ENCODE measurements at regions not wholly inside any gene's neighbourhood (a gene's known extent, or its start where the extent isn't known, plus 50 kb on each side); places are given as distances from the start of the nearest gene placed in this dataset.

DNA sequence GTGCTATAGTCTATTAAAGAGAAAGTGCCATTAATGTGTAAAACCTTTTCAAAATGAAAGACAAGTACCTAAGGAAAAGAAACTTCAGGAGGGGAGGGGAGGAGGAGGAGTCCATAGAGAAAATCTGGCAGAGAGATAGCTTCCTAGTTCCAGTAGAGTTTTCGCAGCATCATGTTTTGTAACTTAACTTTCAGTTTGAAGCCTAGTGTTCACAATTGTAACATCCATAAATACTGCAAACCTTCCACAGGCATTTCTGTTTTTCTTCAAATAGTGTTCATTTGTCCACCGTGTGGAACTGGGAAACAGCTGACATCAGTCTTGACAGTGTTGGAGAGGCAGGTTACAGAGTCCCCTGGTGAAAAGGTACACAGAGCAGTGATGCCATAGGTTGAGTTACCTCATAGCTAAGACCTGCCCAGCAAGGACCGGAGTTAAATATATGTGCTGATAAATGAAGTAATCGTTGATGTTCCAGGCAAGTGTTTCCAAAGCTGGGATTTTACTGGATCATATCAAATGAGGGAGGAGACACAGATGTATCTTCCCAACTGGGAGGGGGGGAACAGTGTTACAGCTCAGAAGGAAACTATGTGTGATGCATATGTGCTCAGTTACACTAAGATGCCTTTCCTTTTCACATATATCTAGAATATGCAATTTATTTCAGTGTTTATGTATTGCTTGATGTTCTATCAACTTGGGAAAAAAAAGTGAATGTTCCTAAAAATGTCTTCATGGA is 369.5 kb upstream of the FAM241A start:
- DNase-seq = no peak

DNA sequence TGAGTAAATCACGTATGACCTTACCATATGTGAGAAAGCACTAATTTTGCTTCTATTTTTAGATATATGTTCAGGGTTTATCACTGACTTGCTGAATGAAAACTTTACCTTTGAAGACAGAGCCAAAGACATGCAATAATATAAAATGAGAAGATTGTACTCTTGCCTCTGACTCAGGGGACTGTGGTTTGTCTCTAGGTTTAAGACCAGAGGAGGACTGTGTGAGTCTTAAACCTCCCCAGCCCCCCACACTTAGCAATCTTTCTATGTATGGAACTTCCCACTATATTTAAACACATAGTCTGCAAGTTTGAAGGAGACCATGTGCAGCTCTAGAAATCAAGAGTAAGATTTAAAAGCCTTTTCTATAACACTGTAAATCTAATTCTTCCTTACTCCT is 368.7 kb upstream of the FAM241A start:
- no peak for DNase-seq

DNA sequence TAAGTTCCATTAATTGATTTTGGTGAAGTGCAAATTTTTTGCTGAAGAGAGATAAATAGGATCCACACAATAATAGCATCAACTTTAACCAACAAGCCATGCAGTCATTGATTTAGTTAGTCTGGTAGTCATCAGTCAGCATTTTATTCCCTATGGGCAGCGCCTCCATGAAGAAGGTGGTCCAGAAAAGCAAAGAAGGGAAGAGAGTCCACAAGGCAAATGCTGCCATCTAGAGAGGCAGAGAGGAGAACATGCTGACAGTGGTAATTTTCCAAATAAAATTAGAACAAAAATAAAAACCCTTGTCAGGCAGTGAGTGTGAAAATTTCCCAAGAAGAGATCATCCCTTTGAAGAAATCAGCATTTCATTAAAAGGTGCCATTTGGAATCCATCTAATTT is 366.7 kb upstream of the FAM241A start:
- no peak for DNase-seq

- DNase-seq = no peak
These were observed 364.3 kb upstream of the FAM241A start for GRCh38 chr4:111780965-111781364.

DNA sequence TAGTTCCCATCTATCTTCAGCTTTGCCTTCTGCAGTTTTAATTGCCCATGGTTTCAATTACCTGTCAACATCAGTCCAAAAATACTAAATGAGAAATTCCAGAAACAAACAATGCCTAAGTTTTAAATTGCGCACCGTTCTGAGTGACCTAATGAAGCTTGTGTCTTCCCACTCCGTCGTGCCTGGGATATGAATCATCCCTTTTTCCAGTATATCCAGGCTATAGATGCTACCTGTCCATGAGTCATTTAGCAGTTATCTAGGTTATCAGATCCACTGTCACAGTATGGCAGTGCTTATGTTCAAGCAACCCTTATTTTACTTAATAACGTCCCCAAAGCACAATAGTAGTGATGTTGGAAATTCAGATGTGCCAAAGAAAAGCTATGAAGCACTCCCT is 363.6 kb upstream of the FAM241A start:
- DNase-seq = no peak

GRCh38 chr4:111788099-111788498 is 357.2 kb upstream of the FAM241A start:
- DNase-seq = no peak

GRCh38 chr4:111789901-111790640 is 355.2 kb upstream of the FAM241A start:
- DNase-seq = no peak

- no peak for DNase-seq
These were observed 352.6 kb upstream of the FAM241A start for GRCh38 chr4:111792632-111793031.

- no peak for DNase-seq
These were observed 351.7 kb upstream of the FAM241A start for GRCh38 chr4:111793433-111794091.

- DNase-seq = no peak
These were observed 347.6 kb upstream of the FAM241A start for GRCh38 chr4:111797455-111798163.

GRCh38 chr4:111798840-111799239 is 346.4 kb upstream of the FAM241A start:
- no peak for DNase-seq

- no peak for DNase-seq
These were observed 344.7 kb upstream of the FAM241A start for GRCh38 chr4:111800551-111800950.

GRCh38 chr4:111802191-111802590 is 343.1 kb upstream of the FAM241A start:
- no peak for DNase-seq

DNA sequence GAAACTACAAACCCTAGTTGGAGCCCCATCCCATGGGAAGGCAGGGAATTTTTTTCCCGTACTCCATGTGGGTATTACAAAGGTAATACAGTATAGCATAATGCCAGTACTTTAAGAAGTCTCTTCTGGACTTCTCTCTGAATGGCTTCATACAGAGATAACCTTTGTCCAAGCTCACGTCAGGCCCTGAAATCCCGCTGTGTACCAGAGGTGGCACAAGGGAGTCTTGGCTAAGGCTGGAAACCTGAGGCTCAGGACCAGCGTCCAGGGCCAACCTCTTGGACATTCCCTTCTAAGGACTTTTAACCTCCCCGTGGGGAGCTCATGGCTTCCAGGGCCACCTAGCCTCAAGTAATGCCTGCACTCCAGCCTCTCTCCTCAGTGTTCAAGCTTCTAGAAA is 338.9 kb upstream of the FAM241A start:
- DNase-seq = no peak

DNA sequence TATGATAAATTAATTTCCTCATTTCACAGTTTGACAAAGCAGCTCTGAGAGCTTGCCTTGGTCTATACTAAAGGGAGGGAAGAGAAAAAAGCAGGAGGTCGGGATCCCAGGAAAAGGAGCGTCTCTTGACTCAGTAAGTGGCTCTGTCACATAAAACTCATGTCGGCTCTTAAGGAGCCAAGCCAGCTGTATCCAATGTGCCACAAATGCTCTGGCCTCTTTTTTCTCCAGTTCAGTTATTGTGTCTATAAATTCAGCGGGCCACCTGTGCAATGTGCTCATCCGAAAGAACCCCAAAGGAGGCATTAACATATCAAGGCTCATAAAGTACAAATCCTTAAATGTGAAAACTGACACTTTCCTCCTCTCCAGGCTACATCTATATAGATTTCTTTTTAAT is 337.7 kb upstream of the FAM241A start:
- DNase-seq = no peak

GRCh38 chr4:111808174-111808573 is 337.1 kb upstream of the FAM241A start:
- DNase-seq = no peak

DNA sequence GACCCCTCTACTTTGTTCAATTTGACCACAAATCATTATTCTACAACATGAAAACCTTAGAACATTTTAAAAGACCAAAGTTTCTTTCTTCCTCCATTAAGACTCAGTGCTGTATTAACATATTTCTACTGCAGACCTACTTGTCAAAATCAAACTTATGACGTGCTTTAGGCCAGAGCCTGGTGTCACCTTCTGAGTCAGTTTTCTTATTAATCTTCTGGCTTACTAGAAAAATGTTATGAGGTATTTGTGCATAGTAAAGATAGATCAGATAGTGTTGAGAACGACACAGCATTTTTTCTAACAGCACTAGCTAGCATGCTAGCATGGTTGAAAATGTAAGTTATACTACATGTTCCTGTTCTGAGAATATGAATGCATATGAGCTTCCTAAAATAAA is 333.6 kb upstream of the FAM241A start:
- DNase-seq = no peak

- no peak for DNase-seq
These were observed 333.1 kb upstream of the FAM241A start for GRCh38 chr4:111812114-111812513.

DNA sequence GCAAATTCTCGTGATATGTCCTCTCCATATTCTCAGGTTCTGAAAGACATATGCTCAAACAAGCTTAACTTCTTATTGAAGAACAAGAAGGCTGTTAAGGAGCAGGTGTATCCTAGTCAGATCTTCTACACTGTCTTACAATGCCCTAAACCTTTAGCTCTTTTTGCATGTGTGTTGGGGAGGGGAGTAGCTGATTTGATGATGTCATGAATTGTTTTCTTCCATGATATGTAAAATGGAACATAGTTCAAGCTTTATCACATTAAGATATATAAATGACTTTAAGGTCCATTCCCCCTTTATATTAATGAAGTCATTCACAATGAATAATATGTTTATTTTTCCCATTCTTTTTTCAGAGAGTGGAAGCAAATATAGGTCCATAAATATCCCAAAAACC is 332.5 kb upstream of the FAM241A start:
- DNase-seq = no peak

GRCh38 chr4:111813555-111814140 is 331.6 kb upstream of the FAM241A start:
- DNase-seq = no peak

GRCh38 chr4:111814961-111815360 is 330.3 kb upstream of the FAM241A start:
- DNase-seq = no peak

GRCh38 chr4:111821342-111821741 is 323.9 kb upstream of the FAM241A start:
- no peak for DNase-seq

GRCh38 chr4:111836601-111837000 is 308.7 kb upstream of the FAM241A start:
- no peak for DNase-seq
